Neural progenitor cell (in vitro differentiated cells): ENCODE measurements at regions not wholly inside any gene's neighbourhood (a gene's known extent, or its start where the extent isn't known, plus 50 kb on each side); places are given as distances from the start of the nearest gene placed in this dataset.

Experiments used
- CTCF ChIP-seq: fragments of 200-600 bp; sonication (generic); IDR thresholded peaks from 2 replicates; pipeline ENCODE4 v1.5.1; 2017; ENCODE audit warnings: antibody characterized with exemption, mild to moderate bottlenecking
- EZH2phosphoT487 ChIP-seq: fragments of 200-600 bp; sonication (generic); IDR thresholded peaks from 2 replicates; pipeline ENCODE4 v1.6.1; 2017; ENCODE audit warnings: antibody characterized with exemption

DNA sequence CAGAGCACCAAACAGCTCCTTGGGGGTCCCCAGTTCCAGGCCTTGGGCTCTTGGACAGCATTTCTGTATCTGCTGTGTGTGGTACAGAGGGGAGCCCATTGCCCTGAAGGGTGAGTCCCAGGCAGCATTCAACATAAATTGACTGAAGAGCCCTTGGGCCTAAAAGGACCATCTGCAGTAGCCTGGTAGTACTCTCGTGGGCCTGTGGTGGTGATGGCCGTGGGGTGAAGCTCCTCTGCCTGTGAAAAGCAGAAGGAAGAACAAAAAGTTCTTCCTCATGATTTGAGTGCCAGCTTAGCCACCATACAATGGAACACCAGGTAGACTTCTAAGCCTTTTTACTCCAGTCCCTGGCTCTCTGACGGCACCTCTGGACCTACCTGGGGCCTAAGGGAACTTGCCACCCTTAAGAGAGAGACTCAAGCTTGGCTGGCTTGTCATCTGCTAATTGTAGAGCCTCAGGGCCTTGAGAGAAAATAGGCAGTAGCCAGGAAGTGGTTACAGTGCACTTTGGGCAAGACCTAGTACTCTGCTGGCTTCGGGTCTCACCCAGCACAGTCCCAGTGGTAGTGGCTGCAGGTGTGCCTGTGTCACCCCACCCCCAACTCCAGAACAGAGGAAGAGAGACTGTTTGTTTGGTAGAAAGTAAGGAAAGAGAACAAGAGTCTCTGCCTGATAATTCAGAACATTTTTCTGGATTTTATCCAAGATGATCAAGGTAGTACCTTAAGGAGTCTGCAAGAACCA, 84.6 kb upstream of the CERS6 start:
- no peak for TF ChIP-seq CTCF
- TF ChIP-seq EZH2phosphoT487: no peak
